ENCODE measurements at regions not wholly inside any gene's neighbourhood (a gene's known extent, or its start where the extent isn't known, plus 50 kb on each side); places are given as distances from the start of the nearest gene placed in this dataset.

DNA sequence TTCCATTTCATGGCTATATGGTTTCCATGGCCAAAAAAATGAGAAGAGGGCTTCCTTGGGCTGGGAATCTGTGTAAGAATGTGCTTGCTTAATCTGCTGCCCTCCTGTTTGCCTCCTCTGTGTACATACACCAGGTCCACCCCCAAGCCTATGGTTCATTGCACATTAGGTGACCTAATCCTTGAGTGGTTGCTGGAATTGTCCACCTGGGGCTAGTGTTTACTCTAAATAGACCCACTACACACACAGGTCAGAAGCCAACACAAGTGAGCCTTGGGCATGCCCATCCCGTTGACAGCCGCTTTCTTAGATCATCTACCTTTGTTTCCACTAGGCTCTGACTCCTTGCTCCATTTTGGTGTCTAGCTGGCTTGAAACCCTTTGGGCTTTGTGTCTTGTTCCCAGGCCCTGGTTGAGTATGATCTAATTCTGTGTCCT, 59.2 kb upstream of the ATL2 start:
- Histone ChIP-seq H3K27ac (ENCODE audit: low read depth, low read length) (no peak overlapping the region), H3K9me2 (replicated peaks; ENCODE audit: control insufficient read depth, low read length) (no peaks in the 10 kb centered on the region; the same call in 1 of the 2 replicates), H3K9me3 (ENCODE audit: control insufficient read depth, insufficient read depth, low read length) (no peaks in the 10 kb centered on the region), H3K79me2 (ENCODE audit: control insufficient read depth, low read length) (no peaks in the 10 kb centered on the region), H3K36me3 (ENCODE audit: control insufficient read depth, low read length) (no peaks in the 10 kb centered on the region), H3K4me3 (ENCODE audit: low read length) (no peak overlapping the region), H3F3A (ENCODE audit: control insufficient read depth, insufficient read depth) (no peaks in the 10 kb centered on the region), H4K20me1 (ENCODE audit: control insufficient read depth, insufficient read depth, low read depth, low read length) (no peaks in the 10 kb centered on the region), H3K27me3 (ENCODE audit: control insufficient read depth, low read length) (no peaks in the 10 kb centered on the region), H3K4me2 (ENCODE audit: low read length) (no peak overlapping the region), H3K4me1 (ENCODE audit: control insufficient read depth, low read length) (peaks cover 7% of the 10 kb centered on the region; the same call in 1 of the 2 replicates)
- TF ChIP-seq, protein P1, sequence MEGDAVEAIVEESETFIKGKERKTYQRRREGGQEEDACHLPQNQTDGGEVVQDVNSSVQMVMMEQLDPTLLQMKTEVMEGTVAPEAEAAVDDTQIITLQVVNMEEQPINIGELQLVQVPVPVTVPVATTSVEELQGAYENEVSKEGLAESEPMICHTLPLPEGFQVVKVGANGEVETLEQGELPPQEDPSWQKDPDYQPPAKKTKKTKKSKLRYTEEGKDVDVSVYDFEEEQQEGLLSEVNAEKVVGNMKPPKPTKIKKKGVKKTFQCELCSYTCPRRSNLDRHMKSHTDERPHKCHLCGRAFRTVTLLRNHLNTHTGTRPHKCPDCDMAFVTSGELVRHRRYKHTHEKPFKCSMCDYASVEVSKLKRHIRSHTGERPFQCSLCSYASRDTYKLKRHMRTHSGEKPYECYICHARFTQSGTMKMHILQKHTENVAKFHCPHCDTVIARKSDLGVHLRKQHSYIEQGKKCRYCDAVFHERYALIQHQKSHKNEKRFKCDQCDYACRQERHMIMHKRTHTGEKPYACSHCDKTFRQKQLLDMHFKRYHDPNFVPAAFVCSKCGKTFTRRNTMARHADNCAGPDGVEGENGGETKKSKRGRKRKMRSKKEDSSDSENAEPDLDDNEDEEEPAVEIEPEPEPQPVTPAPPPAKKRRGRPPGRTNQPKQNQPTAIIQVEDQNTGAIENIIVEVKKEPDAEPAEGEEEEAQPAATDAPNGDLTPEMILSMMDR (IDR thresholded peaks at IDR 0.05; ENCODE audit: low read depth, low read length, poor library complexity, severe bottlenecking) = no peak
- no peak for TF ChIP-seq EZH2phosphoT487 (IDR thresholded peaks at IDR 0.05; ENCODE audit: borderline replicate concordance, low read length)

DNA sequence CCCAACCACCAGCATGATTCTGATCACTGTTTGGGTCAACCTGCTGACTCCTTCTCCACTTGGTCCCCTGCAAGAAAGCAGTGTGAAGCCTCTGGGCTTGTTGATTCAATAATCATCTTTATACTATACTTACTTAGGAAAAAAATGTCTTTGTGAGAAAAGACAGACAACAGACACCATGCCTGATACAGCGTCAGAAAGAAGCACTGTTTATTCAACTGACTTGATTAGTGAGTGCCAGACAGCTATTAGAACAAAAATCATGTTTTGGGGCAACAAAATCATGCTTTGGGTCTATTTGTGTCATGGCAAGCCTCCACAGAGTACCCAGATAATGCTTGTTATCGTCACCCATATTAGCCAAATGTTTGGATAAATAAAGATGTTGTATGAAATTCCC, 58.7 kb upstream of the ATL2 start:
- H3K4me2 ChIP-seq (ENCODE audit: low read length) = no peak overlapping the region

DNA sequence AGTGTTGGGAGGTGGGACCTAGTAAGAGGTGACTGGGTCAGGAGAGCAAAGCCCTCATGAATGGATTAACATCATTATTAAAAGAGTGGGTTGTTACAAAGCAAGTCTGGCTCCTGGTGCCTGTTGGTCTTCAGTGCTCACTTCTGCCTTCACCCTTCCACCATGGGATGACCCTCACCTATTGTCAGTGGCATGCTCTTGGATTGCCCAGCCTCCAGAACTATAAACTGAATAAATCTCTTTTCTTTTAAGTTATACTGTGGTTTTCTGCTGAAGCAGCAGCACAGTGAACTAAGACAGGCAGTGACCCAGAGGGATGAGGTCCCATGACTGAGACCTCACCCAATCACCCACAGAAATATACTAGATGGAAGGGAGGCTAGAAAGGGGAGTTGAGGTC, 57.5 kb upstream of the ATL2 start:
- Histone ChIP-seq H3K9me2 (replicated peaks; ENCODE audit: control insufficient read depth, low read length) (no peaks in the 10 kb centered on the region; the same call in 1 of the 2 replicates), H3K36me3 (ENCODE audit: control insufficient read depth, low read length) (no peaks in the 10 kb centered on the region), H3K4me1 (ENCODE audit: control insufficient read depth, low read length) (peaks cover 7% of the 10 kb centered on the region; the same call in 1 of the 2 replicates), H3K4me2 (ENCODE audit: low read length) (no peak overlapping the region), H3K4me3 (ENCODE audit: low read length) (no peak overlapping the region), H3K9me3 (ENCODE audit: control insufficient read depth, insufficient read depth, low read length) (no peaks in the 10 kb centered on the region), H4K20me1 (ENCODE audit: control insufficient read depth, insufficient read depth, low read depth, low read length) (no peaks in the 10 kb centered on the region), H3F3A (ENCODE audit: control insufficient read depth, insufficient read depth) (no peaks in the 10 kb centered on the region), H3K79me2 (ENCODE audit: control insufficient read depth, low read length) (no peaks in the 10 kb centered on the region), H3K27ac (ENCODE audit: low read depth, low read length) (no peak overlapping the region), H3K27me3 (ENCODE audit: control insufficient read depth, low read length) (no peaks in the 10 kb centered on the region)
- no peak for TF ChIP-seq EZH2phosphoT487 (IDR thresholded peaks at IDR 0.05; ENCODE audit: borderline replicate concordance, low read length)
- TF ChIP-seq, protein P1 (IDR thresholded peaks at IDR 0.05; ENCODE audit: low read depth, low read length, poor library complexity, severe bottlenecking) = no peak

More for the DNA sequence above, 58.7 kb upstream of the ATL2 start:
- Histone ChIP-seq H3K4me3 (ENCODE audit: low read length) (no peak overlapping the region), H3K27me3 (ENCODE audit: control insufficient read depth, low read length) (no peaks in the 10 kb centered on the region), H3K4me1 (ENCODE audit: control insufficient read depth, low read length) (peaks cover 7% of the 10 kb centered on the region; the same call in 1 of the 2 replicates), H3K36me3 (ENCODE audit: control insufficient read depth, low read length) (no peaks in the 10 kb centered on the region), H3K9me3 (ENCODE audit: control insufficient read depth, insufficient read depth, low read length) (no peaks in the 10 kb centered on the region), H3K27ac (ENCODE audit: low read depth, low read length) (no peak overlapping the region), H3K9me2 (replicated peaks; ENCODE audit: control insufficient read depth, low read length) (no peaks in the 10 kb centered on the region; the same call in 1 of the 2 replicates), H3K79me2 (ENCODE audit: control insufficient read depth, low read length) (no peaks in the 10 kb centered on the region), H4K20me1 (ENCODE audit: control insufficient read depth, insufficient read depth, low read depth, low read length) (no peaks in the 10 kb centered on the region), H3F3A (ENCODE audit: control insufficient read depth, insufficient read depth) (no peaks in the 10 kb centered on the region)
- TF ChIP-seq, protein P1 (IDR thresholded peaks at IDR 0.05; ENCODE audit: low read depth, low read length, poor library complexity, severe bottlenecking) = no peak
- TF ChIP-seq EZH2phosphoT487 (IDR thresholded peaks at IDR 0.05; ENCODE audit: borderline replicate concordance, low read length) = no peak
